Fibroblast of skin of abdomen (primary cell): ENCODE measurements at regions not wholly inside any gene's neighbourhood (a gene's known extent, or its start where the extent isn't known, plus 50 kb on each side); places are given as distances from the start of the nearest gene placed in this dataset.
"Not testable (repeated sequence)": the region's sequence is repeated elsewhere in the genome, so short reads cannot be mapped to it uniquely, and the experiment has no call there.

Experiments used
- DNase-seq: peaks from one replicate; pipeline ENCODE4 v3.0.0-alpha.2; 2013

DNA sequence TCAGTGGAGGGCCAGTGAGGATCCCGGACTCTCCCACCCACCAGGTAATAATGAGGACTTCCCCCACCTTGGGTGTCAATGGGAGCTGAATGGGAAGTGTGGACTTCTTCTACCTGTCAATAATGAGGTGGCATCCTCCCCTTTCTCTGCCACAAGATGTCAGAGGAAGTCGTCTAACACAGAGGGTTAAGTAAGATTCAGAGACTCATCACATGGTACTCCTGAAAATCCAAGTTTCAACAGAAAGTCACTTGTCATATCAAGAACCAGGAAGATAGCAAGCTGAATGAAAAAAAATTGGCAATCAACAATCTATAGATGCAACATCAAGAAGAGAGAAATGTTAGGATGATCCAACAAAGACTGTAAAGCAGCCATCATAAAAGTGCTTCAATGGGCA lies 150.9 kb upstream of the SVIL start:
- DNase-seq = no peak

DNA sequence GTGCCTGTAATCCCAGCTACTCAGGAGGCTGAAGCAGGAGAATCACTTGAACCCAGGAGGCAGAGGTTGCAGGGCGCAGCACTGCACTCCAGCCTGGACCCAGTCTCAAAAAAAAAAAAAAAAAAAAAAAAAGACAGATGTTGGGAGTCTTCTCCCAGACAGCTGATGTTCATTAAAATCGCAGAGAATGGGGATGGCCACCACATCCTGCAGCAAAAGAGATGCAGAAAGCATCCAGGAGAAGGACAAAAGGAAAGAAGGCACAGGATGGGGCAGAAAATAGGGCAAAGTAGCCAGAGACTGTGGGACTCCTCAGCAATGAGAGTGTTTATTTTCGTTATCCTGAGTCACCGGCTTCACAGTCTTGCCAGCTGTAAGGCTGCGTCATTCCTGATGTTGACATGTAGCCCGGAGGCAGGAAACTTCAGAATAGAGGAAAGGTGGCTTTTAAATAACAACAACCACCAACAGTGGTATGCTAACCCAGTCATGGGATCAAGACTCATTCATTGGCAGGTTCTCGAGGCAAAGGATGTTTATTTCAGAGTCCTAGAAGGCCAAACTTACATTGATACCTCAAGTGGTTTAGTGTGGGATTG lies 149.5 kb upstream of the SVIL start:
- peak; percentile 94 for DNase-seq

DNA sequence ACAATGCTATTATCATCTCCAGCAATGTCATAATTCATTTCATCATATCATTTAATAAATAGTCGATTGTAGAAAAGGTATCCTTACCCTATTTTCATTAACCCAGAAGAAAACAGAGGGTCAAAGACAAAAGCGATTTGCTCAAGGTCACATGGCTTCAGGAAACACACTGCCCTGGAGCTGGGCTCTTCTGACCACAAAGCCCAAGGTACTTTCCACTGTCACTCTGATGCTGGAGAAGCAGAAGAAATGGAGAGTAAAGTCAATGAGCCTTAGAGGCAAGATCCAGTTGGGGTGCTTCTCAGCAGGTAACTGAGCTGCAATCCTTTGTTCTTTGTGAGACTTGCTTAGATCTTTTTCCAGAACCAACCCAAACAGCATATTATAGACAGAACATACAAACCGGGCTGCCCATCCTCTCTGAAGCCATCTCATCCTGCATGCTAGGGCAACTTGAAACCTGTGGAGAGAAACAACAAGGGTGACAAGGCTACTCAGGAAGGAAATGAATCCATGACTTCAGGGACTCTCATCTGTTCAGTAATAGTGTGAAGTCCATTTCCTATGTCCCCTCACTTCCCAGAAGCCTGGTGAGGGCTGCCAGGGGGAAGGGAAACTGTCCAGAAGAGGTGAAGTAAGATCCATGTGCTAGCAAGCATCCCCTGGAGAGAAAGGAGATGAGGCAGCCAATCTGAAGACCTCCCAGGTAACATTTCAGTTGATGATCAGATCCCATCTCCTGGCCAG lies 148.6 kb upstream of the SVIL start:
- no peak for DNase-seq

DNA sequence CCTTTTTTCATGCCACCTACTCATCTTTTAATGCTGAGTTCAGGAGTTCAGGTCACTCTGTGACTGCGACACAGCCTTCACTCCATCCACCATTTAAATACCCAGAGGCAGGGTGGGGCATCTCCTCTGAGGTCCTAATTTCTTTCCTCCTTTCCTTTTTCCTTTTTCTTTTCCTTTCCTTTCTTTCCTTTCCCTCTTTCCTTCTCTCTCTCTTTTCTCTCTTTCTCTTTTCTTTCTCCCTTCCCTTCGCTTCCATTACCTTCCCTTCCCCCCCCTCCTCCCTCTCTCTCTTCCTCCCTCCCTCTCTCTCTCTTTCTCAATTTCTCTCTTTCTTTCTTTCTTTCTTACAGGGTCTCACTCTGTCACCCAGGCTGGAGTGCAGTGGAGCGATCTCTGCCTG lies 145.9 kb upstream of the SVIL start:
- no peak for DNase-seq

DNA sequence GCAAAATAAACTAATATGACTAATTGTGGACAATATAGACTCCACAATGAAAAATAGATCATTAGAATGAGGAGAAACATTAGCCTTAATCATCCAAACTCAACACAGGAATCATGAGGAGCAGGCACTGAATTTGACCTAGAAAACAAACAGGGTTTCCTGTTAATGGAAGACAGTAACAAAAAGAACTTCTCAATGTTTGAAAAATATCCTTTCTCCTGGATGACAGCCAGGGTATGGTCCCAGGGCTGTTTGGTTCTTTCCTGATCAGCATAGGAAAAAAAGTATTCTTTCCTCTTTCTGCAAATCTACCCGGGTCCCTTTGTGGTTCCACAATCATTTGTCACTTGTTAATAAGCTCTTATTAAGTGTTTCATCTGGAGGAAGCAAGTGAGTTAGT lies 145.3 kb upstream of the SVIL start:
- DNase-seq = no peak

DNA sequence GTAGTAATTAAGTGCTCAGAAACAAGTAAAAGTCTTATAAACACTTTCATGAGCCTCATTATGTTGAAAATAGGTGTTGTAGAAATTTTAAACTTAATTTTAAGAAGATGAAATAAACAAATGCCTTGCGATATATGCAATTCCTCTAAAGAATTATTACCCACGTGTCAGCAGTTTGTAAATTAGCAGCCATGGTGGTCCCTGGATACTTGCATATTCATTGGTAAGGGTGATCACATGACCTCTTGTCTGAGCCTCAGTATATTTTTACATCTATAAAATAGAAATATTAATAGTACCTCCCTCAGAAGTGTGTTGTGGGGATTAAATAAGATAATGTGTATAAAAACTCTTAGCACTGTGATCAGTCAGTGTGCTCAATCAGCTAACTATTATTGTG lies 141.5 kb upstream of the SVIL start:
- DNase-seq = no peak

DNA sequence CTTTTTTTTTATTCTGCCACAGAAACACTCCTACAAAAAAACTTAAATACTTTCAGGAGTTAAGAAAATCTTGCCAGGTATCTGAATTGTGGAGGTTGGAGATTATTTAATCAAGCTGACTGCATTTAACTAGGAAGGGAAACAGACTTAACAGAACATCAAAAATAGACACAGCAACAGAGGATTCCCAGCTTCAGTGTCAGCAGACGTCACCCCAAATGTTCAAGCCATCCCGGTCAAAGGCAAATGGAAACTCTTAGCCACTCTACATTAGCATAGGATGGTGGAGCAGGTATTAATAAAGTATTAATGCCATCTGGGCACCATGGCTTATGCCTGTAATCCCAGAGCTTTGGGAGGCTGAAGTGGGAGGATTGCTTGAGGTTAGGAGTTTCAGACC lies 139.7 kb upstream of the SVIL start:
- no peak for DNase-seq

DNA sequence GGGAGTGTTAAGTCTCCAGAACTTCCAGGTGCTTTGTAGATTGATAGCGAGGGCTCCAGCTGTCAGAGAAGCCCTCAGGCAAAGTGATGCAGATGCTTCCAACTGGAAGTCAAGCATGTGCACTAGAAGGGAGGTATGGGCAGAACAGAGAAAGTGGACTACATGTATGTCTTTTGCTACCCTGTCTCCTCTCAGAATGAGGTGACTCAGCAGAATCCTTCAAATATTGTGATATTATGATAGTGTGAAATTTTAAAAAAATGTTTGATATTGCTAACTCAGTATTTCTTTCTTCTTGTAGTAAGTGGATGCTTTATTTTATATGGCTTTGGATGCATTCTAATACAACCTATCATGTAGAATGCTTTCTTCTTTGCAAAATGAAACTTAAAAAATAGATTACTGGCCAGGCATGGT lies 138.9 kb upstream of the SVIL start:
- DNase-seq = no peak

DNA sequence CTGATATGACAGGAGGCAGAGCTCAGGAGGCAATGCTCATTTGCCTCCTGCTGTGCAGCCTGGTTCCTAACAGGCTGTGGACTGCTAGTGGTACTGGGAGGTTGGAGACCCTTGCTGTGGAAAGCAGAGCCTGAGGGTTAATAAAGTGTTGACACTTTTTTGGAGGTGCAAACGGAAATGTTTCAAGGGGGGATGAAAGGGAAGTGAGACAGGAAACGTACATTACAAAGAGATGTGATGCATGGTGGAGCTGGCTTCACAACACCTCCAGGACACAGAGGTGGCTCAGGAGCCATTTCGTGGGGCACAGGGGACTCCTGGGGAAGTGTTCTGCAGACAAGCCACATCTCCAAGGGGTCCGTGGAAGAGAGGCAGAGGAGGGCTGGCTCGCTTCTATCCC lies 137.6 kb upstream of the SVIL start:
- no peak for DNase-seq

DNA sequence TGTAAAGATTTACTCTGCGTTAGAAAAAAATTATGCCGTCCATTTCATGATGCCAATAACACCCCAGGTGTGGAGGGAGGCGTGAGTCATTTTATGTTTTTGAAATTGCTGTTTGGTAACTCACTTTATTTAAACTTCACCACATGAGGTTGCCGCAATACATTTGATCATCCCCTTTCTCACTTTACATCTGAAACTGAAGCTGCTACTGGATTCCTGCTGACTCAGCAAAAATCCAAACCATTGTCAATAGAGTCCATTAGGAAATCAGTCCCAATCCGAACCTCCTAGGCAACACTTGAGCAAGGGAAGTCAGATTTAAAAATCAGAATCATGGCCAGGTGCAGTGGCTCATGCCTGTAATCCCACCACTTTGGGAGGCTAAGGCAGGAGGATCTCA lies 136.6 kb upstream of the SVIL start:
- no peak for DNase-seq

DNA sequence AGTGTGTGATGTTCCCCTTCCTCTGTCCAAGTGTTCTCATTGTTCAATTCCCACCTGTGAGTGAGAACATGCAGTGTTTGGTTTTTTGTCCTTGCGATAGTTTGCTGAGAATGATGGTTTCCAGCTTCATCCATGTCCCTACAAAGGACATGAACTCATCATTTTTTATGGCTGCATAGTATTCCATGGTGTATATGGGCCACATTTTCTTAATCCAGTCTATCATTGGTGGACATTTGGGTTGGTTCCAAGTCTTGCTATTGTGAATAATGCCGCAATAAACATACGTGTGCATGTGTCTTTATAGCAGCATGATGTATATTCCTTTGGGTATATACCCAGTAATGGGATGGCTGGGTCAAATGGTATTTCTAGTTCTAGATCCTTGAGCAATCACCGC lies 134.5 kb upstream of the SVIL start:
- DNase-seq = not testable (repeated sequence)

DNA sequence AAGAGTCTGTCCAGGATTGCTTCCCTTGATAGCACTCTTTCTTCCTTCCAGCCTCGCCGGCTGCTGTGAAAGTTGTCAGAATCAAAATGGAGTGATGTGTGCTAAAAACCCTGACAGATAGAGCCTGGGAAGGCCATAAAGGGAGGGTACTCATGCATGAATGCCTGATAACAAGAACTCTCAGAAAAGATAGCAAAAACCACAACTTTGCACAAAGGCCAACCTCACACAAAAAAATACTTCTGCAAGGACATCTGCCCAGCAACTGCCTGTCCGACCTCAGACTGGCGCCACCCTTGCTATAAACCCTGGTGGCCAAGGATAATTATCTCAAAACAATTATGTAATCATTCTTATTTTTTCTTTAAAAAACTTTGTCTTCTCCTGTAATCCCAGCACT lies 133.2 kb upstream of the SVIL start:
- no peak for DNase-seq

DNA sequence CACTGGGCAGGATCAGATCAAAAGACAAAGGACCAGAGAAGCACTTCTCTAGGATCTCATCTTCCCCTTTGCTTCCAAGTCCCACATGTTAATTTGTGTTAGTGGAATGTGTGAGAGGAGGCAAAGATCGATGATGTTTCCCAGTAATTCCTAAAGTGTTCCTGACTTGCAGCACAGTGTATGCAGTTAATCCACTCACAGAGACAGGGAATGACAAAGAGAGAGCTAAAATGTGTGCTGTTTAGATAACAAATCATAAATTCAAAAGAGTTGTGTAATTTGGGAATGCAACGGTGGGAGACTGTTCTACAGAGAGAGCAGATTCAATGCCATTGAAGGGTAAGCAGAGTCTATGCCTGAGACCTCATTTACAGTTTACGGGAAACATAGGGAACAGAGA lies 132.0 kb upstream of the SVIL start:
- no peak for DNase-seq

DNA sequence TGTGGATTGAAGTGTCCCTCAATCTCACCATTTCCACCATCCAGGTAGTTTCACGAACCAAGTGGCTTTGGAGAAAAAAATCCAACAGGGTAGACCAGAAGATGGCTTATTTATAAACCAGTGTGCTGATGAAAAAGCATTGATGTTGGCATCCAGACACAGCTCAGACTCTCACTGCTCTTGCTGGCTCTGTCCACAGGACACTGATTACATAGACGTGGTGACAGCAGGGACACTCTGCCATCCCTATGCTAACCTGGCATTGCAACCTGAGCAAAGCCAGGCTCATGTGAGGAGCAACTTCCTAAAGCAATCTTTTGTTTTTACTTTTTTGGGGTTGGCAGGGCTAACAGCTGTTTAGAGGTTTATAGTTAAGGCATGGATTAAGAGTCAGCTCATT lies 130.6 kb upstream of the SVIL start:
- DNase-seq = no peak

DNA sequence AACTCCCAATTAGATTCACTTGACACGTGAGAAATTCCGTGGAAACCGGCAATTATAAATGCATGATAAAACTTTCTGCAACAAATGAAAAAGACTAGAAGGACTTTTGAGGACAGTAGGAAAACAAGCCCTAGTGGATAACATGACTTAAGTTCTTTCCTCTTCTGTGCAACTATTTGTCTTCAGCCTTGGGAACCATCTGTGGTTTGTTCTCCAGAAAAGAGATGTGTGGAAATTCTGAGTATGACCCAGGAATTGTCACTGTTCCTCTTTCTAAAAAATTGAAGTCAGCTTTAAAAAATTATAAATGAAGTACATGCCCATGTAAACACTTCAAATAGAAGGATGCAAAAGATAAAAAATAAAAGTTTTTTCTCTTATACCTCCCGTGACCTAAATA lies 128.6 kb upstream of the SVIL start:
- DNase-seq = no peak

DNA sequence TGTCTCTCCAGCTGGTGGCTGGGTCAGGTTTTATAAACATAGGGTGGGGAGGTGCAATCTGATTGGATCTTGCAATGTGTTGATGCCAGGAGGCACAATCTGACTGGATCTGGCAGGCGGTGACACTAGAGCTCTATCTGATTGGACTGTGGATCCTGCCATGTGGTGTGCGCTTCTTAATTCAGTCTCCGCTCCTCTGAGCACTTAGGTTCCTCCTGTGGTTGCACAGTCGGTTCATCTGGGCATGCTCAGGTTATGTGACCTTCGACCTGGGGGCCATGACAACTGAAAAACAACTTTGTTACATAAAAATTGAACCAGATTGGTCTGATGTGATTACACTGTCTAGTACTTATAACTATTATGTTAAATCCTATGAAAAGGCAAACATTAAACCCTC lies 127.1 kb upstream of the SVIL start:
- no peak for DNase-seq

DNA sequence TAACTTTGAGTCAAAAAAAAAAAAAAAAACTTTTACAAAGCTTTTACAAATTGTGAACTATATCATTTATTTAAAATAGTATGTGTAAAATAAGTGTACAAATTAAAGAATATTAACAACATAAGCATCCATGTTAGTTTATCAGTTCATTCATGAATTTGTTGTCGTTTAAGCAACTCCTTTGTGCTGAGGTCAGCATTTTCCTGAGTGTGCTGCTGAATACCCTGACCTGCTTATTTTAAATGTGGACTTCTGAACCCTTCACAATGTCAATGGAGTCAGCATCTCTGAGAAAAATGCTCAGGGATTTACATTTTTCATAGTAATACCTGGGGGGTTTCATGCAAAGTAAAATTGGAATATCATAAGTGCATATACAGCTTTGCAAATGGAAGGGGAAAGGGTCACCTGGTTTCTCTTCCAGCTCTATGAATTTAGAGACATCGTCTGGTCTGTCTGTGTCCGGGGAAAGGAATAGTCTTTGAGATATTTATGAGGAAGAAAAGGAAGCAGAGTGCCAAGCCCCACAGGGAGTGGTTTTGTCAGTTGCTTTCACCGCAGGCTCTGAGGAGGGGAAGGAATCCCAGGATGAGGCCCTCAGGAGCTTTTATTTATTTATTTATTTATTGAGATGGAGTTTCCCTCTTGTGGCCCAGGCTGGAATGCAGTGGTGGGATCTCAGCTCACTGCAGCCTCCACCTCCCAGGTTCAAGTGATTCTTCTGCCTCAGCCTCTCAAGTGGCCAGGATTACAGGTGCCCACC lies 125.5 kb upstream of the SVIL start:
- DNase-seq = no peak

DNA sequence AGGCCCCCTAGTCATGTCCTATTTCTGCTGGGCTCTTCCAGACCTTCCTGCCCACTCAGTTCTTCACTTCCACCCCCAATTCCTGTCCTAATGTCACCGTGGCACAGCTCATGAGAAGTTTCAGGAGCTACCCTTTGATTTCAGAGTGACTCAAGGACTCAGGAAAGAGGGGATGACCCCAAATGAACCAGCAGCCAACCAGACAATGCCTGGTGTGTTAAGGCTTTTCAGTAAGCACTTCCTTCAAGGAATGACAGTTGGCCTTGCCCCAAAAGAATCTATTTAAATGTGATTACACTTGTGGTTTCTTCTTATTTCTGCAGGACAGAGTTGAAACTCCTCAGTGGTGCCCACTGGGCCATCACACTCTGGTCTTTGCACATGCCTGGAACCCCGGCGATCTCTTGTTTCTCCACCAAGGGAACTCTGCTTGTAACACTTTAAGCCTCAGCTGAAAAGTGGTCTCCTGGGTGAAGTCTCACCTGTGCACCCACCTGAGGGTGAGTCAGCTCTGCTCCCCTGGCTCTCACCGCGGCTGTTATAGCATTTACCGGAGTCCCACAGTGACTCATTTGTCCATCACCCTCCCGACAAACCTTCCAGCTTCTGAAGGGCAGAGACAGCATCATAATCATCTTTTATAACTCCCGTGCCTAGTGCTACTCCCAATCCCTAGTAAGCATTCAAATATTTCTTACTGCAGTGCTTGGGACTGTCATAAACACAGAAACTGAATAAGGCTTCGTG lies 123.0 kb upstream of the SVIL start:
- peak; percentile 28 for DNase-seq

DNA sequence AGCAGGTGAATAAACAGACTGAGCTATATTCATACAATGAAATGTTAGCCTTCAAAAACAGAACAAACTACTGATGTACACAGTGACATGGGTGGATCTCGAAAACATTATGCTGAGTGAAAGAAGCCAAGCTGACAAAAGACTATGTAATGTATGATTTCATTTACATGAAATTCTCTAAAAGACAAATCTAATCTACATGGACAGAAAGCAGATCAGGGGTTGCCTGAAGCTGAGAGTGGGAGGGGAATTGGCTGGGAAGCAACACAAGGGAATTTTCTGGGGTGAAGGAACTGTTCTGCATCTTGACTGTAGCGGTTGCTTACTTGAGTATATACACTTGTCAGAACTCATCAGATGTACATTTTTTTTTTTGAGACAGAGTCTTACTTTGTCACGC lies 121.7 kb upstream of the SVIL start:
- DNase-seq = no peak

DNA sequence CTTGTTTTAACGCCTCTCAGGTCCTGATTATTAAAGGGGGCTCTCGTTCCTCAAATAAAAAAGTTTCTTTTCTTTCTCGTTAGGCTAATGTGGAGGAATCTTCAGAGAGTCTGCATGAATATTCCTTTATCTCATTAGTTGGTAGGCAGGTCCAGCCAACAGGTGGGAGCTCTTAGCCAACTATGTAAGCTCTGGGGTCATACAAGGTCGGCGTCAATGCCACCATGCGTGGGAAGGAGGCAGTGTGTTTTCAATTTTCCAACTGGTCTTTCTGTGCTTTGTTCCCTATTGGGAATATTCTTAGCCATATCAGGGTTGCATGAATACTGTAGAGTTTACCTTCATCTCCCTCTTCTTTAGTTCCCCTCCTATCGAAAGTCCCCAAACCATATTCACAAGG lies 118.5 kb upstream of the SVIL start:
- DNase-seq = no peak

DNA sequence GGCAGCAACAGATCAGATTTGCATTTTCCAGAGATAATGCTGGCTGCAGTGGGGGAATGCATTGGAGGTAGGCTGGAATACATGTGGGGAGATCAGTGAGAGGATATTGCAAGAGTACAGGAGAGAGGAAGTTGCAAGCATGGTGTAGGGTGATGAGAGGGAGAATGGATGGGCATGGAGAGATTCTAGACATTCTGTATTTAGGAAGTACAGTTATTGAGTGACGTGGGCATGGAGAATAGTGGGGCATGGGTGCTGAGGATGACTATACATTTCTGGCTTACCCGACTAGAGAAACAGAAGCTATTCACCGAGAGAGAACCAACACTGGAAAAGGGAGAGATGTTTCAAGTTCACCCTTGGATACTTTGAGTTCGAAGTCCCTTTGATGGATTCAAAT lies 116.9 kb upstream of the SVIL start:
- no peak for DNase-seq

DNA sequence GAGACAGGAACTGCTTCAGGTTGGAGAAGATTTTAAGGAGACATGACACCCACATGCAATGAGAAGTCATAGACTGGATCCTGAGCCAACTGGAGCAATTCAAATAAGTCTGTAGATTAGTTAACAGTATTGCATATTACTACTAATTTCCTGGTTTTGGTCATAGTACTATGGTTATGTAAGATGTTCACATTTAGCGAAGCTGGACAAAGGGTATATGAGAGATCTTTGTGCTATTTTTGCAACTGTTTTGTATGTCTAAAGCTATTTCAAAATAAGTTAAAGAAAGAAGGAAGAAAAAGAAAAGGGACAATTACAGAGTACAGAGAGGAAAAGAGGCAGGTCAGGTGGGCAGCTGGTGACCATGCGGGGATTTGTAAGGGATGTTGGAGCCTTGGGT lies 116.5 kb upstream of the SVIL start:
- no peak for DNase-seq

DNA sequence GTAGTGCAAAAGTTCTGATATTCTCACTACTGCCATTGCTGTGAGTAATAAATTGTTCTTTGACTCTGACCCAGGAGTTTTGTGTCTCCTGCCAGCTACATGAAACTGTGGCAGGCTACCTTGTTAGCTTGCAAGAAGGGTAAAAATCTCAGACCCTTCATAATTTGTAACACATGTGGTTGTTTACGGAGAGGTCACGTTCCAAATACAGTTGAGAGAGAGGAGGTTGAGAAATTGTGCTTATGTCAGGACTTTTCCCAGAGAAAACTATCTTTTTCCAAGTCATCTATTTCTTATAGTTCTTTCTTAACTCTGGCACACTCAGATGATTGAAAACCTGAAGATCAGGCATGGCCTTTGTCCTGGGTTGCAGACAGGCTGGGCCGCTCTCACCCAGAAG lies 114.4 kb upstream of the SVIL start:
- DNase-seq = no peak
